NB4 (cell line): ENCODE measurements at regions not wholly inside any gene's neighbourhood (a gene's known extent, or its start where the extent isn't known, plus 50 kb on each side); places are given as distances from the start of the nearest gene placed in this dataset.

Source experiments
- DNase-seq: peaks from one replicate; pipeline ENCODE4 v3.0.0; 2010; ENCODE audit warnings: low read depth
- H3K4me3 ChIP-seq: one replicate; pipeline ENCODE4 v1.5.1; 2011; ENCODE audit warnings: mild to moderate bottlenecking, low read depth, low read length, moderate library complexity
- CTCF ChIP-seq: IDR thresholded peaks from one replicate; pipeline ENCODE4 v1.5.1; 2012; ENCODE audit warnings: low read depth, low read length
- MAX ChIP-seq: IDR thresholded peaks from 2 replicates; pipeline ENCODE4 v1.6.1; 2011; ENCODE audit warnings: low read depth, low read length
- MYC ChIP-seq: IDR thresholded peaks from 2 replicates; pipeline ENCODE4 v1.6.1; 2011; ENCODE audit warnings: low read depth, low read length
- POLR2A ChIP-seq: IDR thresholded peaks from 2 replicates; pipeline ENCODE4 v1.6.1; 2011; ENCODE audit warnings: mild to moderate bottlenecking; ENCODE audit not compliant: insufficient read length; ENCODE audit errors: extremely low read depth

- no peak for DNase-seq
- TF ChIP-seq POLR2A = no peak
- no peak for TF ChIP-seq MAX
- no peak for TF ChIP-seq CTCF
- no peak for TF ChIP-seq MYC
- H3K4me3 ChIP-seq = no peak overlapping the region
These were observed 138.4 kb downstream of the ATP23 start for GRCh38 chr12:58079806-58080205.

- TF ChIP-seq POLR2A (no peak), MYC (no peak), CTCF (no peak), MAX (no peak)
- no peak for DNase-seq
- H3K4me3 ChIP-seq = no peak overlapping the region
These were observed 140.1 kb downstream of the ATP23 start for GRCh38 chr12:58081488-58081887.

GRCh38 chr12:58082996-58083395 lies 141.6 kb downstream of the ATP23 start:
- DNase-seq = no peak
- H3K4me3 ChIP-seq = no peak overlapping the region
- TF ChIP-seq MAX (no peak), MYC (no peak)

GRCh38 chr12:58086006-58086405 lies 144.6 kb downstream of the ATP23 start:
- H3K4me3 ChIP-seq = no peak overlapping the region
- no peak for DNase-seq
- no peak for TF ChIP-seq MAX

- DNase-seq = no peak
- no peak for TF ChIP-seq CTCF
- no peak overlapping the region for H3K4me3 ChIP-seq
These were observed 145.6 kb downstream of the ATP23 start for GRCh38 chr12:58086930-58087329.

GRCh38 chr12:58087423-58088127 lies 146.2 kb downstream of the ATP23 start:
- TF ChIP-seq MYC = no peak
- TF ChIP-seq POLR2A = no peak
- TF ChIP-seq CTCF = no peak
- DNase-seq = no peak
- no peak overlapping the region for H3K4me3 ChIP-seq

GRCh38 chr12:58089588-58089987 lies 148.2 kb downstream of the ATP23 start:
- H3K4me3 ChIP-seq = no peak overlapping the region
- TF ChIP-seq MAX (no peak), CTCF (no peak), MYC (no peak), POLR2A (no peak)
- no peak for DNase-seq
